Smooth muscle cell (in vitro differentiated cells): ENCODE measurements at regions not wholly inside any gene's neighbourhood (a gene's known extent, or its start where the extent isn't known, plus 50 kb on each side); places are given as distances from the start of the nearest gene placed in this dataset.

Experiments used
- DNase-seq: peaks from one replicate; lab custom pipeline; 2025; ENCODE audit not compliant: unreplicated experiment; lab: John Stamatoyannopoulos, UW
- H2AFZ ChIP-seq: fragments of 200-600 bp; sonication (generic); 2 replicates; pipeline ENCODE4 v1.6.0; 2016; ENCODE audit warnings: antibody characterized with exemption, low read depth, mild to moderate bottlenecking
- H3F3A ChIP-seq: fragments of 200-600 bp; sonication (generic); 2 replicates; pipeline ENCODE4 v1.6.0; 2017; ENCODE audit warnings: antibody characterized with exemption, low read depth
- H3K27ac ChIP-seq: fragments of 200-600 bp; sonication (generic); 2 replicates; pipeline ENCODE4 v1.5.1; 2016; ENCODE audit warnings: low read depth, mild to moderate bottlenecking
- H3K27me3 ChIP-seq: fragments of 200-600 bp; sonication (generic); 2 replicates; pipeline ENCODE4 v1.6.1; 2016; ENCODE audit warnings: low read depth, mild to moderate bottlenecking
- H3K36me3 ChIP-seq: fragments of 200-600 bp; sonication (generic); 2 replicates; pipeline ENCODE4 v1.5.1; 2016; ENCODE audit warnings: low read depth
- H3K4me1 ChIP-seq: fragments of 200-600 bp; sonication (generic); 2 replicates; pipeline ENCODE4 v1.5.1; 2016; ENCODE audit warnings: low read depth
- H3K4me2 ChIP-seq: fragments of 200-600 bp; sonication (generic); 2 replicates; pipeline ENCODE4 v1.6.0; 2016; ENCODE audit warnings: mild to moderate bottlenecking
- H3K4me3 ChIP-seq: fragments of 200-600 bp; sonication (generic); 2 replicates; pipeline ENCODE4 v1.5.1; 2016; ENCODE audit warnings: mild to moderate bottlenecking
- H3K79me2 ChIP-seq: fragments of 200-600 bp; sonication (generic); 2 replicates; pipeline ENCODE4 v1.6.0; 2016; ENCODE audit warnings: low read depth, mild to moderate bottlenecking
- H3K9ac ChIP-seq: fragments of 200-600 bp; sonication (generic); 2 replicates; pipeline ENCODE4 v1.6.0; 2016; ENCODE audit warnings: low read depth
- H3K9me3 ChIP-seq: fragments of 200-600 bp; sonication (generic); replicated peaks from 2 replicates; pipeline ENCODE4 v1.5.1; 2016; ENCODE audit warnings: low read depth
- H4K20me1 ChIP-seq: fragments of 200-600 bp; sonication (generic); 2 replicates; pipeline ENCODE4 v1.6.0; 2016; ENCODE audit warnings: low read depth
- WGBS: methylation state at CpG from one replicate; pipeline ENCODE4 v1.1.7; 2016; ENCODE audit warnings: low lambda C conversion rate; 5-methylcytosine and 5-hydroxymethylcytosine counted together
- TF ChIP-seq, protein P1 (sequence below): fragments of 200-600 bp; sonication (generic); IDR thresholded peaks from 2 replicates; pipeline ENCODE4 v1.5.1; 2017; ENCODE audit warnings: borderline replicate concordance, mild to moderate bottlenecking, antibody characterized with exemption; ENCODE audit not compliant: insufficient read depth, poor library complexity, severe bottlenecking

GRCh38 chr6:145286916-145287315 is 448.4 kb downstream of the EPM2A start:
- H3K36me3 ChIP-seq: no peaks in the 10 kb centered on the region
- no peaks in the 10 kb centered on the region for H3K27me3 ChIP-seq
- H3K9me3 ChIP-seq: no peaks in the 10 kb centered on the region
- H3K79me2 ChIP-seq: no peaks in the 10 kb centered on the region
- no peak overlapping the region for H3K27ac ChIP-seq
- no peak overlapping the region for H3K4me2 ChIP-seq
- no peak overlapping the region for H2AFZ ChIP-seq
- no peaks in the 10 kb centered on the region for H3K4me1 ChIP-seq
- no peaks in the 10 kb centered on the region for H3F3A ChIP-seq
- 100% methylated on average over 1 of the region's 1 CpG for WGBS
- TF ChIP-seq, protein P1, sequence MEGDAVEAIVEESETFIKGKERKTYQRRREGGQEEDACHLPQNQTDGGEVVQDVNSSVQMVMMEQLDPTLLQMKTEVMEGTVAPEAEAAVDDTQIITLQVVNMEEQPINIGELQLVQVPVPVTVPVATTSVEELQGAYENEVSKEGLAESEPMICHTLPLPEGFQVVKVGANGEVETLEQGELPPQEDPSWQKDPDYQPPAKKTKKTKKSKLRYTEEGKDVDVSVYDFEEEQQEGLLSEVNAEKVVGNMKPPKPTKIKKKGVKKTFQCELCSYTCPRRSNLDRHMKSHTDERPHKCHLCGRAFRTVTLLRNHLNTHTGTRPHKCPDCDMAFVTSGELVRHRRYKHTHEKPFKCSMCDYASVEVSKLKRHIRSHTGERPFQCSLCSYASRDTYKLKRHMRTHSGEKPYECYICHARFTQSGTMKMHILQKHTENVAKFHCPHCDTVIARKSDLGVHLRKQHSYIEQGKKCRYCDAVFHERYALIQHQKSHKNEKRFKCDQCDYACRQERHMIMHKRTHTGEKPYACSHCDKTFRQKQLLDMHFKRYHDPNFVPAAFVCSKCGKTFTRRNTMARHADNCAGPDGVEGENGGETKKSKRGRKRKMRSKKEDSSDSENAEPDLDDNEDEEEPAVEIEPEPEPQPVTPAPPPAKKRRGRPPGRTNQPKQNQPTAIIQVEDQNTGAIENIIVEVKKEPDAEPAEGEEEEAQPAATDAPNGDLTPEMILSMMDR: no peak
- no peak overlapping the region for H3K9ac ChIP-seq
- H4K20me1 ChIP-seq: no peaks in the 10 kb centered on the region
- DNase-seq: no peak
- H3K4me3 ChIP-seq: no peak overlapping the region

GRCh38 chr6:145289573-145289972 is 445.7 kb downstream of the EPM2A start:
- no peak overlapping the region for H3K27ac ChIP-seq
- no peak overlapping the region for H3K4me2 ChIP-seq
- H3K4me1 ChIP-seq: no peaks in the 10 kb centered on the region
- TF ChIP-seq, protein P1: no peak
- H3K9me3 ChIP-seq: no peaks in the 10 kb centered on the region
- no peak overlapping the region for H2AFZ ChIP-seq
- H3K4me3 ChIP-seq: no peak overlapping the region
- WGBS: 97% methylated on average over 3 of the region's 3 CpGs
- H3K9ac ChIP-seq: no peak overlapping the region
- H3F3A ChIP-seq: no peaks in the 10 kb centered on the region
- no peaks in the 10 kb centered on the region for H3K79me2 ChIP-seq
- no peaks in the 10 kb centered on the region for H4K20me1 ChIP-seq
- DNase-seq: no peak
- no peaks in the 10 kb centered on the region for H3K36me3 ChIP-seq
- no peaks in the 10 kb centered on the region for H3K27me3 ChIP-seq

DNA sequence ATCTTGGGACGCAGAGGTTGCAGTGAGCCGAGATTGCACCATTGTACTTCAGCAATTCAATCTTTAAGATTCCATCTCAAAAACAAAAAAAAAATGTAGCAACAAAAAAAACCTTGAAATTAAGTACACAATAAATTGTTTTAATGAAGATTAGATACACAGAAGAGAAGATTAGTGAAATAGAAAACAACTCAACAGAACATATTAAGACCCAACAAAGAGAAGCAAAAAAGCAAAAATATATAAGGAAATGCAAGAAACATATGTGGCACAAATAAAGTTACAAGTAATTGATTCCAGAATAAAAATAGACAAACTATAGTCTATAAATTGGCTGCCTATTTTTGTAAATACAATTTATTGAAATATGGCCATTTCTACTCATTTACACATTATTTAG is 445.2 kb downstream of the EPM2A start:
- Histone ChIP-seq H3K4me1 (no peaks in the 10 kb centered on the region), H3K4me2 (no peak overlapping the region), H3K9ac (no peak overlapping the region), H2AFZ (no peak overlapping the region), H3K27ac (no peak overlapping the region), H3K79me2 (no peaks in the 10 kb centered on the region), H3K27me3 (no peaks in the 10 kb centered on the region), H3K4me3 (no peak overlapping the region), H3K9me3 (no peaks in the 10 kb centered on the region), H4K20me1 (no peaks in the 10 kb centered on the region), H3F3A (no peaks in the 10 kb centered on the region), H3K36me3 (no peaks in the 10 kb centered on the region)
- WGBS: 100% methylated on average over 2 of the region's 2 CpGs
- no peak for DNase-seq
- TF ChIP-seq, protein P1: no peak

DNA sequence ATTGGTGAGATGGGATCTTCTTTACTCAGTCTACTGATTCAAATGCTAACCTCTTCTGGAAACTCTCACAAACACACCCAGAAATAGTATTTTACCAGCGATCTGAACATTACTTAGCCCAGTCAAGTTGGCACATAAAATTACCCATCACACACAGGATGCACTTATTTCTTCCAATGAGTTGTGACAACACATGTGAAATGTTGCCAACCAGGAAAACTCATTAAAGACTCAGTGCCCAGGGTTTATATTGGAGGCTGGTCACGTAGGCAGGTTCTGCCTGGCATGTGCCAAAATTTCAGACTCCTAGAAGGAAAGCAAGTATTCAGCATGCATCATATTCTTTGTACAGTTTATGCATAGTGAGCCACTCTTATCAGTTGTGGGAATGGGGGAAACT is 443.3 kb downstream of the EPM2A start:
- Histone ChIP-seq H3K79me2 (no peaks in the 10 kb centered on the region), H3K36me3 (no peaks in the 10 kb centered on the region), H4K20me1 (no peaks in the 10 kb centered on the region), H3K9ac (no peak overlapping the region), H3K4me2 (no peak overlapping the region), H2AFZ (no peak overlapping the region), H3K4me1 (no peaks in the 10 kb centered on the region), H3K27me3 (no peaks in the 10 kb centered on the region), H3K9me3 (no peaks in the 10 kb centered on the region), H3K27ac (no peak overlapping the region), H3F3A (no peaks in the 10 kb centered on the region), H3K4me3 (no peak overlapping the region)
- WGBS: 91% methylated on average over 2 of the region's 2 CpGs
- no peak for DNase-seq
- TF ChIP-seq, protein P1: no peak
